Stimulated activated CD8-positive, alpha-beta memory T cell treated with anti-CD3 and anti-CD28 coated beads, Interleukin-12 subunit alpha, Interleukin-12 subunit beta, amount 100 ng/mL, for 24 hours (primary cell): ENCODE measurements at regions not wholly inside any gene's neighbourhood (a gene's known extent, or its start where the extent isn't known, plus 50 kb on each side); places are given as distances from the start of the nearest gene placed in this dataset.
"Not testable (repeated sequence)": the region's sequence is repeated elsewhere in the genome, so short reads cannot be mapped to it uniquely, and the experiment has no call there.

Source experiments
- DNase-seq: peaks from one replicate; pipeline ENCODE4 v3.0.0-alpha.2; 2020; ENCODE audit errors: extremely low read depth

DNA sequence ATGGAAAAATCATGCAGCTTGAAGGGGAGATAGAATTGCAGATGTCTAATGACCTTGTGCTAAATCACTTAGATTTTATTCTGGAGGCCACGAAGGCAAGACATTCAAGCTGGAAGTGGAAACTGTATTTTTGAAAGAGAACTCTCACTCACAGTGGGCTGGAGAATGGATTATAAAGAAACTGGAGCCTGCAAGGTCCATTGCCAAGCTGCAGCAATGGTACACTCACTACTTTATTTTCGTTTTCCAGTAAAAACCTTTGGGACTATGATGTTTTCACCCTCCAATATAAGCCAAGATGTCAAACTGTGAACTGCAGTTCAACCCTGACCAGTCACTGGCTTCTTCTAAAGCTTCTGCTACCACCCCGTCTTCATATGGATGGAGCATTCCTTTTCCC is 62.0 kb downstream of the SKIDA1 start:
- DNase-seq = no peak

DNA sequence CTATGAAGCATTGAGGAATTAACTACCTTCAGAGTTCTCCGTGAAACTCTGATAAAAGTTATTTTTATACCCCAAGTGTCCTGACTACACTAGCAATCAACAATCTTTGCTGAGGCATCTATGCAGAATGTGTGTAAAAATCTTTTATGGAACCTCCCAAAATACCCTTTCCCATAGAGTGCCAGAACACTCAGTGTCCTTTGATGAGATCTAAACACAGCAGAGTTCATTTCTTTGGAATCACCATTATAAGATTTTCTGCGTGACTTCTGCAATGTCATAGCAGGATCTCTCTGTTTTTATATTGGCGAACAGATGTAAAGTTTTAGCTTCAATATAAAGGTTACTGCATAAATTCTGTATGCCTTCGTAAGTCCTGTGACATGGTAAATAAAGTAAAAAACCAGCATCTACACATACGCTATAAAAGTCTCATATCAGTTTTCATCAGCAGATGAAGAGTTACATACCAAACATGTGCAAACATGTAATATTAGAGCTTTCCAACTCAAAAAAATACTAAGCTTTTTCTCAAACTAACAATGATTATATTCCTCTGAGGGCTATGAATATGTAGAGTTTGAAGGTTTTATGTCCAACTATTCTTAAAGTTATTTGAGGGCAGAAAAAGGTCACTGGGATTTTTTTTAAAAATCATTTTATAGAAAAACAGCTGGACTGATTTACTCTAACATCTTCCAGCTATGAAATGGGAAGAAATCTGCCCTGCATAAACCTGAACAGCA is 67.2 kb downstream of the SKIDA1 start:
- DNase-seq = no peak

DNA sequence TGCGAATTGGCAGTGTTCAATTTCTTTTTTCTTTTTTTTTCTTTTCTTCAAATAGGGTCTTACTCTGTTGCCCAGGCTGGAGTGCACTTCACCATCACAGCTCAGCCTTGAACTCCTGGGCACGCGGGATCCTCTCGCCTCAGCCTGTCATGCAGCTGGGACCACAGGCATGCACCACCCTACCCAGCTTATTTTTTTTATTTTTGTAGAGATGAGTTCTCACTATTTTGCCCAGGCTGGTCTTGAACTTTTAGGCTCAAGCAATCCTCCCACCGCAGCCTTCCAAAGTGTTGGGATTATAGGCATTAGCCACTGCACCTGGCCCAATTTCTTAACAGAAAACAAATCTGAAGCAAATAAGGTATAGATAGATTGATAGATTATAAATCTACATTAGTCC is 69.3 kb downstream of the SKIDA1 start:
- DNase-seq = no peak

DNA sequence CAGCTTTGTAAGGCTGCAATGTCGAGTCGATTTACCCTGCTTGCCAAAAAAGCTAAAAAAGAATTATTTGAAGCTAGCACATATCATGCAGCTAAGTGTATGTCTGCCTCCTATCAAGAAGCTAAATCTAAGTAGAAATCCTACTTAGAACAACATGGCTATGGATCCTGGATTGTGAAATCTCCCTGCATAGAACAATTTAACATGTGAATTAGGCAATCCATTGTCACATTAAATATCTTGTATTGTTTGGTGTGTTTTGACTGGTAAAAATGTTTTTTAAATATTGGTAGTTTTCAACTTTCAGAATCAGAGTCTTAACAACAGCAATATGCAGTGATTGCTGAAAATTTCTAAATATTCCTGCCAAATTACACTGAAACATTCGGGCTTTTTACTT is 73.3 kb downstream of the SKIDA1 start:
- no peak for DNase-seq

DNA sequence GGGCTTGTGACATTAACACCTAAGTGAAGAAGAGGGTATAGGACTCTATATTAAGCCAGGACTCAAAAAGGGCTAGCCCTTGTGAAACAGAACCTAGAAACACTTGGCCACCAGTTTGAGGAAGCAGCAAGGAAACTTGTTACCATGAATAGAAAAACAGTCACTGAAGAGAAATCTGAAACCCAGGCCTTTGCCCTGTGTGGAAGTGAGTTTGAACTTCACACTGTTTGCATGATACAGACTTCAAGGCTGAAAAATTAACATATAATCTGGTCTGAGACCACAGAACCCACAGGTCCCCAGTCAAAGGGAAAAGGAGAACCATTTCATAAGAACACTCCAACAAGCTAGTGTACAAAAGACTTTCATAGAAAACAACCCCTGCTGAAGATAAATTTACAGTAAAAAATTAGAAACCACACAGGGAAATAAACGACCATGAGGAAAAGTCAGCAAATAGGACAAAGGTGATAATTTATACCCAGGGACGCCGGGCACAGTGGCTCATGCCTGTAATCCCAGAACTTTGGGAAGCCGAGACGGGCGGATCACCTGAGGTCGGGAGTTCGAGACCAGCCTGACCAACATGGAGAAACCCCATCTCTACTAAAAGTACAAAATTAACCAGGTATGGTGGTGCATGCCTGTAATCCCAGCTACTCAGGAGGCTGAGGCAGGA is 76.1 kb downstream of the SKIDA1 start:
- no peak for DNase-seq

DNA sequence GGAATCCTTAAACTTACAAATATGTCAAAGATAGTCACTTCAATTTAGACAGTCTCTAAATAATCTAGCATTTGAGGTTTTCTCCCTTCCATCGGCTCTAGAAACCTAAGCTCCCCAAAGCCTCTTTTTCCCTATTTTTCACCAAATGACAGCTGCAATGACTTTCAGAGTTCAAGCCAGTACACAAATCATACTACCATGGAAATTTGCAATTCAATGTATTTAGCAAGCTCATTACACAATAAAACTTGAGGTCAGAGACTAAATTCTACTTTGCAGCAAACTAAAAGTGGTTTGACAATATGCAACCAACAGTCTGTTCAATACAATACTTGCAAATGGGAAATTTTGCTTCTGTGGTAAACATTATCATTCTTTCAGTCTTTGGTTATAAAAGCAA is 80.3 kb downstream of the SKIDA1 start:
- DNase-seq = no peak

DNA sequence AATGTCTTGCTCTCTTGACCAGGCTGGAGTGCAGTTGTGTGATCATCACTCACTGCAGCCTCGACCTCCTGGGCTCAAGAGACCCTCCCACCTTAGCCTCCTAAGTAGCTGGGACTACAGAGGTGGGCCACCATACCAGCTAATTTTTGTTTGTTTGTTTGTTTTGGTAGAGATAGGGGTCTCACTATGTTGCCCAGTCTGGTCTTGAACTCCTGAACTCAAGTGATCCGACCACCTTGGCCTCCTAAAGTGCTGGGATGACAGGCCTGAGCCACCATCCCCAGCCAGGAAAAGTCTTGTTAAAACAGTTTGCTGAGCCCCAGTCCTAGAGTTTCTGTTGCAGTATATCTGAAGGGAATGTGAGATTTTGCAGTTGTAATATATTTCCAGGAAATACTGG is 83.9 kb downstream of the SKIDA1 start:
- DNase-seq = no peak

DNA sequence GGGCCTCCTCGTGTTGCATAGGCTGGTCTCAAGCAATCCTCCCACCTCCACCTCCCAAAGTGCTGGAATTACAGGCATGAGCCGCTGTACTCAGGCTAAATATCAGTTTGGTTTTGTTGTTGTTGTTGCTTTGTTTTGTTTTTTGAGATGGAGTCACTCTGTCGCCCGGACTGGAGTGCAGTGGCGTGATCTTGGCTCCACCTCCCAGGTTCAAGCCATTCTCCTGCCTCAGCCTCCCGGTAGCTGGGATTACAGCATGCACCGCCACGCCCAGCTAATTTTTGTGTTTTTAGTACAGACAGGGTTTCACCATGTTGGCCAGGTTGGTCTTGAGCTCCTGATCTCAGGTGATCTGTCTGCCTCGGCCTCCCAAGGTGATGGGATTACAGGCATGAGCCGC is 86.6 kb downstream of the SKIDA1 start:
- not testable (repeated sequence) for DNase-seq

DNA sequence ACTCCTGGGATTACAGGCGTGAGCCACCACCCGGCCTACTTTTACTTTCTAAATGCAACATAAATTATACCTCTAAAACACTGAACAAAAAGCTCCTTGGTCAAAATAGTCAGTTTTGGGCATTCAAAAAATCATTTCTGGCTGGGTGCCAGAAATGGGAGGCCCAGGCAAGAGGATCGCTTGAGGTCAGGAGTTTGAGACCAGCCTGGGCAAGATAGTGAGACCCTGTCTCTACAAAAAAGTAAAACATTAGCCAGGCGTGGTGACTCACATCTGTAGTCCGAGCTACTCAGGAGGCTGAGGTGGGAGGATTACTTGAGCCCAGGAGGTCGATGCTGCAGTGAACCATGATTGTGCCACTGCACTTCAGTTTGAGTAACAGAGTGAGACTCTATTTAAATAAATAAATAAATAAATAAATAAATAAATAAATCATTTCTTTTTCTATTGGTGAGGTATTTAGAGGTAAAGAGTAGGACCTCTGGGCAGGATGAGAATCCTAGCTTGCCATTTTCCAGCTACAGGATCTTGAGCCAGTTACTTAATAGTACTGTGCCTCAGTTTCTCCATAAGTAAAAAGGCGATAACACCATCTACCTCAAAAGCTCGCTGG is 87.6 kb downstream of the SKIDA1 start:
- no peak for DNase-seq

DNA sequence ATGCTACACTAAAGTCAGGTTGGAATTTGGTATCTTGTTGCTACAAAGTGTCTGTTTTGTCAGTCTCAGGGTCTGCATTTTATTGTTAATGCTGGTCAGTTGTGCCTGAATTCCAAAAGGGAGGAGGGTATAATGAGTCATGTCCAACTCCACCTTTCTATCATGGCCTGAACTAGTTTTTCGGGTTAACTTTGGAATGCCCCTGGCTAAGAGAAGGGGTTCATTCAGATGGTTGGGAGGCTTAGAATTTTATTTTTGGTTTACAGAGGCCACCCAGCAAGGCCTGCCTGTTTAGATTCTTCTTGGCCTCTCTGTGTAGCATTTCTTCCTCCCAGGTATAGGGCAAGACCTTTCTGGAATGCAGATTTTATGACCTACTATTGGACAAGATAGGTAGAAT is 93.2 kb downstream of the SKIDA1 start:
- DNase-seq = no peak

DNA sequence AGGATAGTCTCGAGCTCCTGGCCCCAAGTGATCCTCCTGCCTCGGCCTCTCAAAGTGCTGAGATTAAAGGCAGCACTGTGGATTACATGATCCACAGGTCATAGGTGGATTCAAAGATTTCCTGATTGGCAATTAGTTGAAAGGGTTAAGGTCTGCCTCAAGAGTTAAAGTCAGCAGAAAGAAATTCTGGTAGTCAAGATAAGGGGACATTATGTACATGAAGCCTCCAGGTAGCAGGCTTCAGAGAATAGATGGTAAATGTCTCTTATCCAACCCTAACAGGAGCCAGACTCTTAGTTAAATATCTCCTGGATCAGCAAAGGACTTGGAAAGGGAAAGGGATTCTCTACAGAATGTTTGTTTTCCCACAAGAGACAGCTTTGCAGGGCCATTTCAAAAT is 93.7 kb downstream of the SKIDA1 start:
- DNase-seq = no peak

DNA sequence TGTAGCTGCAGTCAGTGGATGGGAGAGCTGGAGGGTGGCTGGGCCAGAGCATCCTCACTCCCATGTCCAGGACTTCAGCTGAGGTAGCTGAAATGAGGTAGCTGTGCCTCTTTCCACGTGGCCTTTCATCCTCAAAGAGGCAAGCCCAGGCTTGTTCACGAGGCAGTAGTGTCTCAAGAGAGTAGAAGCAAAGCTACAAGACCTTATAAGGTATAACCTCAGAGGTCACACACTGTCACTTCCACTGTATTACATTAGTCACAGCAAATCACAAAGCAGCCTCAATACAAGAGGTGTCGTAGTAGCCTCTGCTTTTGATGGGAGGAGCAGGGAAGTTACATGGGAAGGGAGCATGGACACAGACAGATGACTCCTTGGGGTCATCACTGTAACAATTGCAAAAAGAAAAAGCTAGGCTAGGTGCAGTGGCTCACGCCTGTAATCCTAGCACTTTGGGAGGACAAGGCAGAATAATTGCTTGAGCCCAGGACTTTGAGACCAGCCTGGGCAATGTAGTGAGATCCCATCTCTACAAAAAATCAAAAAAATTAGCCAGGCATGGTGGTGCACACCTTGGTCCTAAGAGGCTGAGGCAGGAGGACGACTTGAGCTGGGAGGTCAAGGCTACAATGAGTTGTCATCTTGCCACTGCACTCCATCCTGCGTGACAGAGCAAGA is 97.5 kb downstream of the SKIDA1 start:
- no peak for DNase-seq

DNA sequence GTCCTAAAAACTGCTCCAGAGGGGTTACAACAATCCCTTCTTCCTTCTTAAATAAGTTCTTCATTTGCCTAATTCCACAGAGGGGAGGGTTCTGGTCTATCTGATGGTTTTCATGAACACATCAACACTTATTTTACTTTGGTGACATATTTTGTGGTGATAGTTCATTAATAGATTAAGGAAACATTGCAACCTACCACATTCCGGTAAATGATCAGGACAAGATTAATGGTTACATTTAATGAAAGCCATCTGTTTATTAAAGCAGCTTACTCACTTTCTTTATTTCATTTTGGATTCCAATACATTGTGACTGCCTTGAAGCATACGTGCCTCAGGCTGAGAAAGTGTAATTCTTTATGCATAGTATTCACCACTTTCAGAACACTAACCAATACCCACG is 101.0 kb downstream of the SKIDA1 start:
- no peak for DNase-seq

DNA sequence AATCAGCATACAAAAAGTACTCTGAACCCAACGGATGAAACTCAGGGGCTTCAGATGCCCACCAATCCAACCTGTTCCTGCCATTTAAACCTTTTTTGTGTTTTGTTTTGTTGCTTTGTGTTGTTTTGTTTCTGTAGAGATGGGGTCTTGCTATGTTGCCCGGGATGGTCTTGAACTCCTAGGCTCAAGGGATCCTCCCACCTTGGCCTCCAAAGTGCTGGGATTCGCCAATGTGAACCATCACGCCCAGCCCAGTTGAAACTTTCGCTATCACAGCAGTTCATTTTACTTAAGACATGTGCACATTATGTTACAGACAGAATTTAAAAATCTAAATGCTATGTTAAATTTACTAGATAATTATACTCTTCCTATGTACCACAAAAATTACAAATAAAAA is 101.6 kb downstream of the SKIDA1 start:
- DNase-seq = no peak

DNA sequence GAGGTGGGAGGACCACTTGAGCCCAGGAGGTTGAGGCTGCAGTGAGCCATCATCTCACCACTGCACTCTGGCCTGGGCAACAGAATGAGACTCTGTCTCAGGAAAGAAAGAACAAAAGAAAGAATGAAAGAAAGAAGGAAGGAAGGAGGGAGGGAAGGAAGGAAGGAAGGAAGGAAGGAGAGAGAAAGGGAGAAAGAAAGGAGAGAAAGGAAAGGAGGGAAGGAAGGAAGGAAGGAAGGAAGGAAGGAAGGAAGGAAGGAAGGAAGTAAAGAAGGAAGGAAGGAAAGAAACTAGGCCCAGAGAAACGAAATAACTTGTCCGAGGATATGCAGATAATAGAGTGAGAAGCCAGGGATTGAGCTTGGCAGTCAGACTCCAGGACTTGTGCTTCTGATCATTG is 102.1 kb downstream of the SKIDA1 start:
- DNase-seq = no peak

DNA sequence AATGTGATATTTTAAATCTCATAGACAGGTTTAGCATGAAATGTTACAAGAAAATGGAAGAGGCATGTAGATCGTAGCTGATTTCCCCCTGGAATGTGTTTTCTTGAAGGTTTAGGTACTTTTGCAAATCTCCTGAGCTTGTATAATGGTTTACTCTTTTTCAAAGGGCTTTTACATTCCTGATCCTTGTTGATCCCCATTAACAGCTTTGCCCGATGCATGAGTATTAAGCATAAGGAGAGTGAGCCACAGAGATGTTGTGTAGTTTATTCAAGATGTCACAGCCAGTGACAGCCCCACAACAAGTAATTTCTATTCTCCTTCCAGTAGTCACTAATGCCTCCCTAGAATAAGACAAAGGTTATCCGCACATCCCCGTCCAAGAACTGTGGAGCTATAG is 103.7 kb downstream of the SKIDA1 start:
- no peak for DNase-seq

DNA sequence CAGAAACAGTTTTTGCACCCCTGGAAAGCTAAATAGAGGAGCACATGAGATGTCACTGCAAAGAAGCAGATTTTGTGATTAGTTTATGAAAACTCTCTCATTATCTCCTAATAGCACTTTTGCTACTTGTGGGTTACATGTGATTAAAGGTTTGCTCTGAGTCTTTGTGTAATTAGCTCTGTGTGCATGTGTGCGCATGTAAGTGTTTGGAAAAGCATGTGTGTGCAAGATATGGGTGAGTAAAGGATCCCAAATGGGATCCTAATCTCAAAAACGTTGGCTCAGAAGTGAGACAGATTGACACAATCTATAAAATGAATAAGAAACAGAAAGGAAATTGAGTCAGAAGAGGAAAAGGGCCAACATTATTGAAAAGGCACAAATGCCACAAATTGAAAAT is 104.5 kb downstream of the SKIDA1 start:
- no peak for DNase-seq

DNA sequence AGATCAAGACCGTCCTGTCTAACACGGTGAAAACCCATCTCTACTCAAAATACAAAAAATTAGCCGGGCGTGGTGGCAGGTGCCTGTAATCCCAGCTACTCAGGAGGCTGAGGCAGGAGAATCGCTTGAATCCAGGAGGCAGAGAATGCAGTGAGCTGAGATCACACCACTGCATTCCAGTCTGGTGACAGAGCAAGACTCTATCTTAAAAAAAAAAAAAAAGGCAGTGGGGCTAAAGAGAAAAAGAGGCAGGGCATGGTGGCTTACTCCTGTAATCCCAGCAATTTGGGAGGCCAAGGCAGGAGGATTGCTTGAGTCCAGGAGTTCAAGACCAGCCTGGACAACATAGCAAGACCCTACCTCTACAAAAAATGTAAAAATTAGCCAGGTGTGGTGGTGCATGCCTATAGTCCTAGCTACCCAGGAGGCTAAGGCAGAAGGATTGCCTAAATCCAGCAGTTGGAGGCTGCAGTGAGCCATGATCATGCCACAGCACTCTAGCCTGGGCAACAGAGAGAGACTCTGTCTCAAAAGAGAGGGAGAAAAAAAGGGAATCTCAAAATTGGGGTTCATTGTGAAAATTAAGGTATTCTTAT is 106.4 kb downstream of the SKIDA1 start:
- DNase-seq = not testable (repeated sequence)

DNA sequence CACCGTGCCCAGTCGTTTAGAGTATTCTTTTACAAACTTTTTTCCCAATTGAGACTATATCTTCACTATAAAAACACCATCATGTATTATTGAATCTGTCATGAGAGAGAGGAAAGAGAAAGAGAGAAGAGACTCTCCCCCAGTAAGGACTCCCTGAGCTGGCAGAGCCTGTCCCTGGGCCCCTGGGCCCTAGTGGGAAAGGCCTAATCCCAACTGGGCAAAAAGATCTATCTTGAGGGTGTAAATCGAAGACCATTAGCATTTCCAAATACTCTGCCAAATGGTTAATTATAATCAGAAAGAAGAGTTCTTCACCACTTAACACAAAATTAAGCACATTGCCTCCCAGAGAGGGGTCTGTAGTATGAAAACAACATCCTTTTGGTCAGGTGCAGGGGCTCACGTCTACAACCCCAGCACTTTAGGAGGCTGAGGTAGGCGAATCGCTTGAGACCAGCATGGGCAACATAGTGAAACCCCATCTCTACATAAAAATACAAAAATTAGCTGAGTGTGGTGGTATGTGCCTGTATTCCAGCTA is 108.2 kb downstream of the SKIDA1 start:
- DNase-seq = no peak

DNA sequence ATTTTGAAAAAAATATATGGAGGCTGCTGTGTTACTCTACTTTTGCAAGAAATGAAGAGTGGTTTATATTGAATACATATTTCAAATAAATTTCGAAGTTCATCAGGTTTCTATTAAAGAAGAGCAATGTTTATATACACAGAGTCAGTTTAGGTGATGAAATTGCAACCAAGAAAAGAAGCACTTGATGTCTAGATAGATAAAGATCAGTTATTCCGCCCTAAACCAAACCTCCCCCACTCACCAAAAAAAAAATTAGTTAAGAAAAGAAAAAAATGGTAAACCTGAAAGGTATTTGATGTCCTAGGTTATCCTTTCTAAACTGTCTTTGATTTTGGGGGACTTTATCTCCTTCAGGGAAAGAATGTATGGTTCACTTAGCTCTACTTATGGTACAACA is 111.8 kb downstream of the SKIDA1 start:
- no peak for DNase-seq

DNA sequence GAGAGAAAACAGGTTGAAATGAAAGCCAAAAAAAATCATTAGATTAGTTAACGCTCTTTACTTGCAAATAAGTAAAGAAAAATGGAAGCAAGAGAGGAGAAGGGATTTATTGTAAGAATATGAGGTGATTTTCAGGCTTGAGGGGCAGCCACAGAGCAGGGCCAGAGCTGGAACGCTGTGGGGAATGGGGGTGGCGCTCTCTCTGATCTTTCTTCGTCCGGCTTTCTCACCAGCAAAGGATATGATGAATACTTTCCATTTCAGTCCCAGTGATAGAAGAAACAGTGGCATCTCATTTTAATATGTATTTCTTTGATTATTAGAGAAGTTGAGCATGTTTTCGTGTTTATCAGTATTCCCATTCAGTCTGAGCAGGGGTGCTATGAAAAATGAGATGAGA is 112.2 kb downstream of the SKIDA1 start:
- no peak for DNase-seq

DNA sequence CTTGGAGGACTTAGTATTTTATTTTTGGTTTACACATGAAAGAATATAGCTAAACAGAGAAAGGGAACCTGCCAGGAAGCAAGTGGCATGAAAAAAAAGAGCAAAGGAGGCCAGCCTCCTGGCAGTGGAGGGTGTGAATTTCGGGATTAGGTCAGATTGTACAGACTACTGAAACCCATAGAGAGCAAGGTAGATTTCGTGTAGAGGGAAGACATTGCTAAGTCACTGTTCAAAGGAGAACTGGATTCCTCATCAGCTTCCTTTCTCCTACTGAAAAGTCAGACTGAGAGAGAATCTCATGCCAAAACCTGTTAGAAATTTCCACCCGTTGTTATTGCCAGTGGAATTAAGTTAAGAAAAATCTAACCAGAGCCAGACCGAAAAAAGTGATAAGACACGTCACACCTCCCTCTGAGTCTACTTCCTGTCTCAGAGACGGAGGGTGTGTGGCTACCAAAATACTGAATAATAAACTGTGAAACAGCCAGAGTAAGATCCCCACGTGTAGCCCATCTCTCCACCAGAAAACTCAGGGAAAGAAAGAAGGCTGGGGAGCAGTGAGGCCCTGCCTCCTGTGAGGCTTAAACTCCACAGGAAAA is 118.8 kb downstream of the SKIDA1 start:
- DNase-seq = no peak
